ENCODE measurements at regions not wholly inside any gene's neighbourhood (a gene's known extent, or its start where the extent isn't known, plus 50 kb on each side); places are given as distances from the start of the nearest gene placed in this dataset.

GRCh38 chr5:60195551-60195950 lies 302.0 kb upstream of the PDE4D start:
- TF ChIP-seq FOXA1 (IDR thresholded peaks at IDR 0.05) (no peak), EGR1 (IDR thresholded peaks at IDR 0.05; ENCODE audit: low read depth in 2 of 2) (no peak), ATF3 (IDR thresholded peaks at IDR 0.05) (no peak), ZBTB33 (IDR thresholded peaks at IDR 0.05) (no peak), YY1 (IDR thresholded peaks at IDR 0.05) (no peak), GABPA (IDR thresholded peaks at IDR 0.05 in 1 of 2, conservative IDR thresholded peaks at IDR 0.05 in 1 of 2) (no peak)
- TF ChIP-seq, protein P1, sequence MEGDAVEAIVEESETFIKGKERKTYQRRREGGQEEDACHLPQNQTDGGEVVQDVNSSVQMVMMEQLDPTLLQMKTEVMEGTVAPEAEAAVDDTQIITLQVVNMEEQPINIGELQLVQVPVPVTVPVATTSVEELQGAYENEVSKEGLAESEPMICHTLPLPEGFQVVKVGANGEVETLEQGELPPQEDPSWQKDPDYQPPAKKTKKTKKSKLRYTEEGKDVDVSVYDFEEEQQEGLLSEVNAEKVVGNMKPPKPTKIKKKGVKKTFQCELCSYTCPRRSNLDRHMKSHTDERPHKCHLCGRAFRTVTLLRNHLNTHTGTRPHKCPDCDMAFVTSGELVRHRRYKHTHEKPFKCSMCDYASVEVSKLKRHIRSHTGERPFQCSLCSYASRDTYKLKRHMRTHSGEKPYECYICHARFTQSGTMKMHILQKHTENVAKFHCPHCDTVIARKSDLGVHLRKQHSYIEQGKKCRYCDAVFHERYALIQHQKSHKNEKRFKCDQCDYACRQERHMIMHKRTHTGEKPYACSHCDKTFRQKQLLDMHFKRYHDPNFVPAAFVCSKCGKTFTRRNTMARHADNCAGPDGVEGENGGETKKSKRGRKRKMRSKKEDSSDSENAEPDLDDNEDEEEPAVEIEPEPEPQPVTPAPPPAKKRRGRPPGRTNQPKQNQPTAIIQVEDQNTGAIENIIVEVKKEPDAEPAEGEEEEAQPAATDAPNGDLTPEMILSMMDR (IDR thresholded peaks at IDR 0.05; ENCODE audit: low read depth, low read length, missing input control): no peak
- TF ChIP-seq, protein P2, sequence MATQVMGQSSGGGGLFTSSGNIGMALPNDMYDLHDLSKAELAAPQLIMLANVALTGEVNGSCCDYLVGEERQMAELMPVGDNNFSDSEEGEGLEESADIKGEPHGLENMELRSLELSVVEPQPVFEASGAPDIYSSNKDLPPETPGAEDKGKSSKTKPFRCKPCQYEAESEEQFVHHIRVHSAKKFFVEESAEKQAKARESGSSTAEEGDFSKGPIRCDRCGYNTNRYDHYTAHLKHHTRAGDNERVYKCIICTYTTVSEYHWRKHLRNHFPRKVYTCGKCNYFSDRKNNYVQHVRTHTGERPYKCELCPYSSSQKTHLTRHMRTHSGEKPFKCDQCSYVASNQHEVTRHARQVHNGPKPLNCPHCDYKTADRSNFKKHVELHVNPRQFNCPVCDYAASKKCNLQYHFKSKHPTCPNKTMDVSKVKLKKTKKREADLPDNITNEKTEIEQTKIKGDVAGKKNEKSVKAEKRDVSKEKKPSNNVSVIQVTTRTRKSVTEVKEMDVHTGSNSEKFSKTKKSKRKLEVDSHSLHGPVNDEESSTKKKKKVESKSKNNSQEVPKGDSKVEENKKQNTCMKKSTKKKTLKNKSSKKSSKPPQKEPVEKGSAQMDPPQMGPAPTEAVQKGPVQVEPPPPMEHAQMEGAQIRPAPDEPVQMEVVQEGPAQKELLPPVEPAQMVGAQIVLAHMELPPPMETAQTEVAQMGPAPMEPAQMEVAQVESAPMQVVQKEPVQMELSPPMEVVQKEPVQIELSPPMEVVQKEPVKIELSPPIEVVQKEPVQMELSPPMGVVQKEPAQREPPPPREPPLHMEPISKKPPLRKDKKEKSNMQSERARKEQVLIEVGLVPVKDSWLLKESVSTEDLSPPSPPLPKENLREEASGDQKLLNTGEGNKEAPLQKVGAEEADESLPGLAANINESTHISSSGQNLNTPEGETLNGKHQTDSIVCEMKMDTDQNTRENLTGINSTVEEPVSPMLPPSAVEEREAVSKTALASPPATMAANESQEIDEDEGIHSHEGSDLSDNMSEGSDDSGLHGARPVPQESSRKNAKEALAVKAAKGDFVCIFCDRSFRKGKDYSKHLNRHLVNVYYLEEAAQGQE (IDR thresholded peaks at IDR 0.05): no peak
- H3K4me1 ChIP-seq (ENCODE audit: control insufficient read depth in 4 of 4, insufficient read depth in 4 of 4, low read length in 3 of 4): no peaks in the 10 kb centered on the region
- no peaks in the 10 kb centered on the region for H3K36me3 ChIP-seq (ENCODE audit: control insufficient read depth in 4 of 4, insufficient read depth in 3 of 4, low read depth in 1 of 4, low read length in 3 of 4)
- 69% methylated on average over 6 of the region's 6 CpGs for WGBS
- no peak overlapping the region for H3K27ac ChIP-seq (ENCODE audit: low read depth in 1 of 2, low read length in 2 of 2)
- H3K27me3 ChIP-seq (ENCODE audit: control insufficient read depth in 4 of 4, insufficient read depth in 4 of 4, low read length in 3 of 4): peaks cover 0 to 6% (median 0%) of the 10 kb centered on the region in 4 donors
- H3K4me3 ChIP-seq (ENCODE audit: low read depth in 1 of 3, low read length in 3 of 3): no peak overlapping the region
- no peaks in the 10 kb centered on the region for H3K9me3 ChIP-seq (ENCODE audit: control insufficient read depth in 4 of 4, low read length in 3 of 4)
- H3K9ac ChIP-seq (ENCODE audit: low read depth in 1 of 2, low read length in 2 of 2): no peak overlapping the region
- no peak for DNase-seq (ENCODE audit: low spot score)

DNA sequence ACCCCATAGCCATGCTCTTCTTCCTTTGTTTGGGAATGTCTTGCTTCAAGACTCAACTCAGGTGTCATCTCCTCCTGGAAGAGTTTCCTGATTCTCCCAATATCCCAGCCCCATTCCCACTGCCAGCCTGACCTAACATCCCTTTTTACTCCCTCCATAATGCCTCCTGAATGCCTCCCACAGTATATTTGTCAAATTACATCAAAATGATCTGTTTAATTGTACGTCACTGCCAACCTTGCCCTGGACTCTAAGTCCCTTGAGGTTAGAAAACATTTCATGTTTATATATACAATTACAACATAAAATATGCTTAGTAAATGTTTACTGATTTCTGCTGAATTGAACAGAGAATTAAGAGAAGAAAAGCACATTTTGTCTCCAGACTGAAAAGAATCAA lies 301.6 kb upstream of the PDE4D start:
- H3K27me3 ChIP-seq (ENCODE audit: control insufficient read depth in 4 of 4, insufficient read depth in 4 of 4, low read length in 3 of 4): peaks cover 0 to 6% (median 0%) of the 10 kb centered on the region in 4 donors
- no peak overlapping the region for H3K9ac ChIP-seq (ENCODE audit: low read depth in 1 of 2, low read length in 2 of 2)
- H3K4me1 ChIP-seq (ENCODE audit: control insufficient read depth in 4 of 4, insufficient read depth in 4 of 4, low read length in 3 of 4): no peaks in the 10 kb centered on the region
- TF ChIP-seq FOXA1 (IDR thresholded peaks at IDR 0.05) (no peak), SP1 (IDR thresholded peaks at IDR 0.05) (no peak), JUND (IDR thresholded peaks at IDR 0.05) (no peak), FOXA2 (IDR thresholded peaks at IDR 0.05) (no peak), RXRA (IDR thresholded peaks at IDR 0.05) (no peak), YY1 (IDR thresholded peaks at IDR 0.05) (no peak), HNF4A (conservative IDR thresholded peaks at IDR 0.05) (no peak), EGR1 (IDR thresholded peaks at IDR 0.05; ENCODE audit: low read depth in 2 of 2) (no peak), TAF1 (conservative IDR thresholded peaks at IDR 0.05) (no peak), RAD21 (IDR thresholded peaks at IDR 0.05) (no peak), HNF4G (IDR thresholded peaks at IDR 0.05) (no peak), ATF3 (IDR thresholded peaks at IDR 0.05) (no peak), GABPA (IDR thresholded peaks at IDR 0.05 in 1 of 2, conservative IDR thresholded peaks at IDR 0.05 in 1 of 2) (no peak)
- TF ChIP-seq, protein P3, sequence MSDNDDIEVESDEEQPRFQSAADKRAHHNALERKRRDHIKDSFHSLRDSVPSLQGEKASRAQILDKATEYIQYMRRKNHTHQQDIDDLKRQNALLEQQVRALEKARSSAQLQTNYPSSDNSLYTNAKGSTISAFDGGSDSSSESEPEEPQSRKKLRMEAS (IDR thresholded peaks at IDR 0.05): no peak
- TF ChIP-seq, protein P2 (IDR thresholded peaks at IDR 0.05): no peak
- TF ChIP-seq, protein P1 (IDR thresholded peaks at IDR 0.05; ENCODE audit: low read depth, low read length, missing input control): no peak
- no peak for DNase-seq (ENCODE audit: low spot score)
- H3K36me3 ChIP-seq (ENCODE audit: control insufficient read depth in 4 of 4, insufficient read depth in 3 of 4, low read depth in 1 of 4, low read length in 3 of 4): no peaks in the 10 kb centered on the region
- no peak overlapping the region for H3K4me3 ChIP-seq (ENCODE audit: low read depth in 1 of 3, low read length in 3 of 3)
- no peak overlapping the region for H3K27ac ChIP-seq (ENCODE audit: low read depth in 1 of 2, low read length in 2 of 2)
- WGBS: 86% methylated on average over 1 of the region's 1 CpG
- H3K9me3 ChIP-seq (ENCODE audit: control insufficient read depth in 4 of 4, low read length in 3 of 4): no peaks in the 10 kb centered on the region

Measured in liver (tissue), 8 donors.